Omental fat pad (tissue), 3 donors: ENCODE measurements at regions not wholly inside any gene's neighbourhood (a gene's known extent, or its start where the extent isn't known, plus 50 kb on each side); places are given as distances from the start of the nearest gene placed in this dataset.

ENCODE experiments used
- ATAC-seq: fragments of 150-250 bp; one replicate; pipeline ENCODE4 v1.9.1; 2016; ENCODE audit warnings: mild to moderate bottlenecking, moderate library complexity; ENCODE audit not compliant: low FRiP score
- DNase-seq: peaks from one replicate; pipeline ENCODE4 v3.0.0-alpha.2; 2019; ENCODE audit warnings: low spot score
- TF ChIP-seq, protein P1 (sequence below), 3 donors: fragments of 450-650 bp; IDR thresholded peaks; one replicate each; pipeline ENCODE4 v1.5.1; 2016 to 2017; ENCODE audit warnings: antibody characterized with exemption in 3 of 3, mild to moderate bottlenecking in 3 of 3, moderate library complexity in 2 of 3

DNA sequence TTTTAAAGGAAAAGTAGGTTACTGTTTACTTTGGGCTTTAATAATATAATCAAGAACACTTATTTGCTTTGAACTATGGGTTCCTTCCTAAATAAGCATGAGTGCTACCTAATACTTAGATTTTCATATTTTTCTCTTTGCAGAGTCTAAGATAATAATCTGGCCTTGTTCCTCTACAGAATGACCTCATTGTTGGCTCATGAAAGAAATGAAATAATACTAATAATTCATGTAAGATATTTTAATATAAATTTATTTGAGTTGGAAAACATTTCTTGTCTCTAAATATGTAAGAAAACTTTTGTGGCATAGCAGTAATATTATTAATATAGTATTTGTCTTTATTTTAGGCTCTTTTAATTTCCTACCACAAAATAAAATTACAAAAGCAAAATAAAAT, 601.3 kb downstream of the IQCM start:
- DNase-seq (no peak), ATAC-seq (no peak)
- TF ChIP-seq, protein P1, sequence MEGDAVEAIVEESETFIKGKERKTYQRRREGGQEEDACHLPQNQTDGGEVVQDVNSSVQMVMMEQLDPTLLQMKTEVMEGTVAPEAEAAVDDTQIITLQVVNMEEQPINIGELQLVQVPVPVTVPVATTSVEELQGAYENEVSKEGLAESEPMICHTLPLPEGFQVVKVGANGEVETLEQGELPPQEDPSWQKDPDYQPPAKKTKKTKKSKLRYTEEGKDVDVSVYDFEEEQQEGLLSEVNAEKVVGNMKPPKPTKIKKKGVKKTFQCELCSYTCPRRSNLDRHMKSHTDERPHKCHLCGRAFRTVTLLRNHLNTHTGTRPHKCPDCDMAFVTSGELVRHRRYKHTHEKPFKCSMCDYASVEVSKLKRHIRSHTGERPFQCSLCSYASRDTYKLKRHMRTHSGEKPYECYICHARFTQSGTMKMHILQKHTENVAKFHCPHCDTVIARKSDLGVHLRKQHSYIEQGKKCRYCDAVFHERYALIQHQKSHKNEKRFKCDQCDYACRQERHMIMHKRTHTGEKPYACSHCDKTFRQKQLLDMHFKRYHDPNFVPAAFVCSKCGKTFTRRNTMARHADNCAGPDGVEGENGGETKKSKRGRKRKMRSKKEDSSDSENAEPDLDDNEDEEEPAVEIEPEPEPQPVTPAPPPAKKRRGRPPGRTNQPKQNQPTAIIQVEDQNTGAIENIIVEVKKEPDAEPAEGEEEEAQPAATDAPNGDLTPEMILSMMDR (IDR thresholded peaks at IDR 0.05): no peak

GRCh38 chr4:149211876-149212275, 603.8 kb downstream of the IQCM start:
- no peak for DNase-seq
- TF ChIP-seq, protein P1 (IDR thresholded peaks at IDR 0.05): no peak

GRCh38 chr4:149203256-149204001, 612.2 kb downstream of the IQCM start:
- TF ChIP-seq, protein P1 (IDR thresholded peaks at IDR 0.05): no peak
- ATAC-seq: peak; percentile 58
- no peak for DNase-seq

More at GRCh38 chr4:149211876-149212275, 603.8 kb downstream of the IQCM start:
- no peak for ATAC-seq

DNA sequence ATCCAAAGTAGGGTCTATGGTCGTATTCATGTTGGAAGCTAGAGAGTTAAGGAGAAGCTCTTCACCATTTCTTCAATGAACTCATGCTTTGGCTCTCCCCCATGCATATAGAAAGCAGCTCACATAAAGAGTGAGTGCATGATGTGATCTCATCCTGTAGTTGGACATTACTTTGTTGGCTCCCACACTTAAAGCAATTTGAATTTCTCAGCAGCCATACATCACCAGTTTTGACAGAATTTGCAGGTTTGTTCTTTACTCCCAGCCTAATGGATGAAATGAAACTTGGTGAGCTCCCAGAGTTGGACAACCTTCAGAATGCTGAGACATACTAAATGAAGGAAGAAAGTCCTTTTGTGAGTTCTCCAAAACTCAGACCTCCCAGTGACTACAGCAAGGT, 613.5 kb downstream of the IQCM start:
- DNase-seq (no peak), ATAC-seq (no peak)
- TF ChIP-seq, protein P1 (IDR thresholded peaks at IDR 0.05): no peak

GRCh38 chr4:149199594-149199993, 616.0 kb downstream of the IQCM start:
- TF ChIP-seq, protein P1 (IDR thresholded peaks at IDR 0.05): no peak
- ATAC-seq (no peak), DNase-seq (no peak)

DNA sequence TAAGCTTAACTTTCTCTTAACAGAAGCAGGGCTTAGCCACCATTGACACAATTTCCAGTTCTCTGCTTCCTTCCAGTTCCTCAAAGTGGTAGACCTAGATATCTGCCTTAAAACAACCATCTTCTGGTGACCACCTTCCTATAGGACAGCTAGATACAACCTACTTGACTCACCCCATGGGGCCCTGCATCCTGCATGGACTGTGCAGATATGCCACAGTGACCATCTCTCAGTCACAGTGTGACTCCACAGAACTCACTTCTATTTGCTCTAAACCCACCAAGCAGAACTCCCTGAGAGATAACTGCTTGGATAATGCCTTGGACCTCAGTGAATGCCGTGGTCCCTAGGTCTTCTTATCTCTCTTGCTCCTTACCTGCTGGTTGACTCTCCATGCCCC, 621.6 kb downstream of the IQCM start:
- DNase-seq: no peak
- ATAC-seq: no peak
- TF ChIP-seq, protein P1 (IDR thresholded peaks at IDR 0.05): no peak

DNA sequence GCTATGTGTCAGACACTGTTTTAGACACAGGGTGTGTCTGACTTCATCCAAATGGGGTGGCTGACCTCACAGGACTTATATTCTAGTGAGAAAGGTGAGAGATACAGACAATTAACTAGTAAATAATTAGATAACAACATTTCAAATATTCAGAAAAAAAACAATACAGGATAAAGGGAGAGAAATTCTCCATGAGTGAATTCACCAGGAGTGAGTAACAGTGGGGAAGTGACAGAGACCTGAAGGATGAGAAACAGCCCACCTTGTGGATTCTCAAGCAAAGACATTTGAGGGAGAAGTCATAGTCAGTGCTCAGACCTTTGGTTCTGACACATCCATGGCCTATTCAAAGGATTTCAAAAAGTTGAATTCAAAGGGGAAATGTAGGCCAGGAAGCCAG, 627.9 kb downstream of the IQCM start:
- no peak for ATAC-seq

More for the DNA sequence above, 627.9 kb downstream of the IQCM start:
- DNase-seq: no peak
- TF ChIP-seq, protein P1 (IDR thresholded peaks at IDR 0.05): no peak
